Right lobe of liver (tissue), 4 donors: ENCODE measurements at regions not wholly inside any gene's neighbourhood (a gene's known extent, or its start where the extent isn't known, plus 50 kb on each side); places are given as distances from the start of the nearest gene placed in this dataset.

Experiments
- POLR2A ChIP-seq: fragments of 450-650 bp; IDR thresholded peaks from one replicate; pipeline ENCODE4 v1.6.1; 2017; ENCODE audit warnings: antibody characterized with exemption, mild to moderate bottlenecking
- TF ChIP-seq, protein P1 (sequence below), 4 donors: fragments of 200-600 bp in 3 of 4; fragments of 450-650 bp in 1 of 4; IDR thresholded peaks; one replicate each; pipeline versions ENCODE4 v1.5.1 to v1.8.0; 2016 to 2022; ENCODE audit warnings: antibody characterized with exemption in 4 of 4, mild to moderate bottlenecking in 2 of 4
- donor health status: DM: no; HTN: no; CAD: no.
- donor health status: DM: no; HTN: no; CAD: no.
- donor health status: DM: no; HTN: yes; CAD: no.

- TF ChIP-seq, protein P1, sequence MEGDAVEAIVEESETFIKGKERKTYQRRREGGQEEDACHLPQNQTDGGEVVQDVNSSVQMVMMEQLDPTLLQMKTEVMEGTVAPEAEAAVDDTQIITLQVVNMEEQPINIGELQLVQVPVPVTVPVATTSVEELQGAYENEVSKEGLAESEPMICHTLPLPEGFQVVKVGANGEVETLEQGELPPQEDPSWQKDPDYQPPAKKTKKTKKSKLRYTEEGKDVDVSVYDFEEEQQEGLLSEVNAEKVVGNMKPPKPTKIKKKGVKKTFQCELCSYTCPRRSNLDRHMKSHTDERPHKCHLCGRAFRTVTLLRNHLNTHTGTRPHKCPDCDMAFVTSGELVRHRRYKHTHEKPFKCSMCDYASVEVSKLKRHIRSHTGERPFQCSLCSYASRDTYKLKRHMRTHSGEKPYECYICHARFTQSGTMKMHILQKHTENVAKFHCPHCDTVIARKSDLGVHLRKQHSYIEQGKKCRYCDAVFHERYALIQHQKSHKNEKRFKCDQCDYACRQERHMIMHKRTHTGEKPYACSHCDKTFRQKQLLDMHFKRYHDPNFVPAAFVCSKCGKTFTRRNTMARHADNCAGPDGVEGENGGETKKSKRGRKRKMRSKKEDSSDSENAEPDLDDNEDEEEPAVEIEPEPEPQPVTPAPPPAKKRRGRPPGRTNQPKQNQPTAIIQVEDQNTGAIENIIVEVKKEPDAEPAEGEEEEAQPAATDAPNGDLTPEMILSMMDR (IDR thresholded peaks at IDR 0.05) = no peak
- TF ChIP-seq POLR2A = no peak
Measured at GRCh38 chr9:124164811-124165210, 92.9 kb upstream of the NEK6 start.
